Upper lobe of left lung (tissue), 6 donors: ENCODE measurements at regions not wholly inside any gene's neighbourhood (a gene's known extent, or its start where the extent isn't known, plus 50 kb on each side); places are given as distances from the start of the nearest gene placed in this dataset.

Source experiments
- ATAC-seq, 2 donors: fragments of 200-7000 bp; cut with Tn5 transposase; one replicate each; pipeline ENCODE4 v1.9.1; 2022; ENCODE audit warnings: mild to moderate bottlenecking in 2 of 2, moderate library complexity in 2 of 2; ENCODE audit not compliant: low FRiP score in 2 of 2
- DNase-seq, 2 donors: peaks; one replicate each; pipeline ENCODE4 v3.0.0-alpha.2; 2019 to 2020
- H3K27ac ChIP-seq, 4 donors: fragments of 200-600 bp; sonication (generic); one replicate each; pipeline ENCODE4 v1.5.1; 2016 to 2019
- H3K27me3 ChIP-seq, 4 donors: fragments of 200-600 bp; sonication (generic); one replicate each; pipeline ENCODE4 v1.5.1; 2017 to 2019
- H3K36me3 ChIP-seq, 4 donors: fragments of 200-600 bp; sonication (generic); one replicate each; pipeline ENCODE4 v1.5.1; 2016 to 2019
- H3K4me1 ChIP-seq, 4 donors: fragments of 200-600 bp; sonication (generic); one replicate each; pipeline ENCODE4 v1.5.1; 2018 to 2019
- H3K4me3 ChIP-seq, 4 donors: fragments of 200-600 bp; sonication (generic); one replicate each; pipeline ENCODE4 v1.5.1; 2017 to 2019; ENCODE audit warnings: mild to moderate bottlenecking in 2 of 4, moderate library complexity in 1 of 4
- H3K9me3 ChIP-seq, 4 donors: fragments of 200-600 bp; sonication (generic); one replicate each; pipeline ENCODE4 v1.5.1; 2018 to 2019
- CTCF ChIP-seq, 6 experiments: fragments of 450-650 bp in 4 of 6; fragments of 200-600 bp in 2 of 6; sonication (generic) in 2 of 6; IDR thresholded peaks; one replicate each; pipeline ENCODE4 v1.5.1; 2016 to 2019; ENCODE audit warnings: antibody characterized with exemption in 6 of 6
- EP300 ChIP-seq, 4 donors: sonication (generic); formaldehyde crosslinking; IDR thresholded peaks; one replicate each; pipeline ENCODE4 v1.5.1; 2017; ENCODE audit warnings: antibody characterized with exemption in 4 of 4, control low read depth in 2 of 4
- POLR2A ChIP-seq, 4 donors: fragments of 450-650 bp; IDR thresholded peaks; one replicate each; pipeline ENCODE4 v1.5.1; 2016 to 2017; ENCODE audit warnings: antibody characterized with exemption in 4 of 4, mild to moderate bottlenecking in 2 of 4
- POLR2AphosphoS5 ChIP-seq, 2 donors: sonication (generic); formaldehyde crosslinking; IDR thresholded peaks; one replicate each; pipeline ENCODE4 v1.5.1; 2017; ENCODE audit warnings: antibody characterized with exemption in 2 of 2
- WGBS, 2 donors: methylation state at CpG; one replicate each; pipeline ENCODE4 v1.1.5; 2017 to 2018; 5-methylcytosine and 5-hydroxymethylcytosine counted together
- donor health status: DM: no; HTN: no; CAD: no; lungs with moderate emphysema.
- donor health status: DM: no; HTN: yes; CAD: no; lungs with severe emphysema.

- H3K4me3 ChIP-seq: no peak overlapping the region
- H3K27ac ChIP-seq: no peak overlapping the region
- no peaks in the 10 kb centered on the region for H3K4me1 ChIP-seq
- peaks cover 0 to 2% (median 0%) of the 10 kb centered on the region in 4 donors for H3K9me3 ChIP-seq
- DNase-seq (no peak), ATAC-seq (no peak)
- no peaks in the 10 kb centered on the region for H3K36me3 ChIP-seq
- TF ChIP-seq POLR2AphosphoS5 (IDR thresholded peaks at IDR 0.05) (no peak), POLR2A (IDR thresholded peaks at IDR 0.05) (no peak), EP300 (IDR thresholded peaks at IDR 0.05) (no peak), CTCF (IDR thresholded peaks at IDR 0.05) (no peak)
- H3K27me3 ChIP-seq: no peaks in the 10 kb centered on the region
- 92% methylated on average over 6 of the region's 6 CpGs for WGBS, 2 donors
These were observed 62.8 kb upstream of the DIO3 start for GRCh38 chr14:101498526-101498860.

GRCh38 chr14:101499080-101499479 lies 62.2 kb upstream of the DIO3 start:
- 76 to 78% methylated on average over 8 to 11 of the region's 11 CpGs for WGBS, 2 donors
- H3K27me3 ChIP-seq: no peaks in the 10 kb centered on the region

GRCh38 chr14:101499513-101499912 lies 61.8 kb upstream of the DIO3 start:
- no peak for ATAC-seq
- no peak overlapping the region for H3K27ac ChIP-seq
- 90 to 91% methylated on average over 7 to 10 of the region's 10 CpGs for WGBS, 2 donors
- H3K9me3 ChIP-seq: peaks cover 0 to 6% (median 0%) of the 10 kb centered on the region in 4 donors
- no peak overlapping the region for H3K4me3 ChIP-seq
- no peaks in the 10 kb centered on the region for H3K4me1 ChIP-seq
- H3K36me3 ChIP-seq: no peaks in the 10 kb centered on the region
- no peak for DNase-seq
- TF ChIP-seq EP300 (IDR thresholded peaks at IDR 0.05): no peak
- TF ChIP-seq POLR2A (IDR thresholded peaks at IDR 0.05): no peak
- no peak for TF ChIP-seq CTCF (IDR thresholded peaks at IDR 0.05)
- TF ChIP-seq POLR2AphosphoS5 (IDR thresholded peaks at IDR 0.05): no peak
- no peaks in the 10 kb centered on the region for H3K27me3 ChIP-seq

More at GRCh38 chr14:101499080-101499479, 62.2 kb upstream of the DIO3 start:
- Histone ChIP-seq H3K4me1 (no peaks in the 10 kb centered on the region), H3K27ac (no peak overlapping the region), H3K36me3 (no peaks in the 10 kb centered on the region), H3K9me3 (peaks cover 0 to 6% (median 0%) of the 10 kb centered on the region in 4 donors), H3K4me3 (no peak overlapping the region)
- ATAC-seq (no peak), DNase-seq (peak in 1 of 2 donors; percentile 12)
- TF ChIP-seq POLR2A (IDR thresholded peaks at IDR 0.05) (no peak), EP300 (IDR thresholded peaks at IDR 0.05) (no peak)

GRCh38 chr14:101500061-101500460 lies 61.2 kb upstream of the DIO3 start:
- no peak for ATAC-seq
- Histone ChIP-seq H3K27me3 (no peaks in the 10 kb centered on the region), H3K4me1 (no peaks in the 10 kb centered on the region), H3K36me3 (no peaks in the 10 kb centered on the region), H3K27ac (no peak overlapping the region), H3K4me3 (no peak overlapping the region), H3K9me3 (peaks cover 0 to 6% (median 0%) of the 10 kb centered on the region in 4 donors)
- 74 to 81% methylated on average over 7 of the region's 7 CpGs for WGBS, 2 donors
- DNase-seq: peak in 1 of 2 donors; percentile 6
- TF ChIP-seq EP300 (IDR thresholded peaks at IDR 0.05) (no peak), POLR2AphosphoS5 (IDR thresholded peaks at IDR 0.05) (no peak), POLR2A (IDR thresholded peaks at IDR 0.05) (no peak), CTCF (IDR thresholded peaks at IDR 0.05) (no peak)

- Histone ChIP-seq H3K4me3 (no peak overlapping the region), H3K9me3 (peaks cover 0 to 6% (median 0%) of the 10 kb centered on the region in 4 donors), H3K36me3 (no peaks in the 10 kb centered on the region), H3K27ac (no peak overlapping the region), H3K27me3 (no peaks in the 10 kb centered on the region), H3K4me1 (no peaks in the 10 kb centered on the region)
- ATAC-seq (no peak), DNase-seq (peak in 1 of 2 donors; percentile 15)
- no peak for TF ChIP-seq EP300 (IDR thresholded peaks at IDR 0.05)
- TF ChIP-seq POLR2AphosphoS5 (IDR thresholded peaks at IDR 0.05): no peak
- TF ChIP-seq CTCF (IDR thresholded peaks at IDR 0.05): no peak
- TF ChIP-seq POLR2A (IDR thresholded peaks at IDR 0.05): no peak
- WGBS, 2 donors: 71 to 88% methylated on average over 2 to 4 of the region's 4 CpGs
These were observed 60.6 kb upstream of the DIO3 start for GRCh38 chr14:101500681-101501080.
